Testis (tissue), 2 donors: ENCODE measurements at regions not wholly inside any gene's neighbourhood (a gene's known extent, or its start where the extent isn't known, plus 50 kb on each side); places are given as distances from the start of the nearest gene placed in this dataset.

Experiments used
- CTCF ChIP-seq, 3 experiments: fragments of 450-650 bp in 2 of 3; fragments of 200-600 bp in 1 of 3; sonication (generic) in 1 of 3; IDR thresholded peaks; one replicate each; pipeline ENCODE4 v1.5.1; 2016 to 2019; ENCODE audit warnings: antibody characterized with exemption in 3 of 3, mild to moderate bottlenecking in 2 of 3, moderate library complexity in 1 of 3
- POLR2A ChIP-seq: fragments of 450-650 bp; IDR thresholded peaks from one replicate; pipeline ENCODE4 v1.6.1; 2017; ENCODE audit warnings: antibody characterized with exemption, mild to moderate bottlenecking, moderate library complexity

GRCh38 chr5:118533156-118533555, 455.2 kb downstream of the DTWD2 start:
- TF ChIP-seq CTCF (IDR thresholded peaks at IDR 0.05): no peak
- TF ChIP-seq POLR2A: no peak
